ENCODE measurements at regions not wholly inside any gene's neighbourhood (a gene's known extent, or its start where the extent isn't known, plus 50 kb on each side); places are given as distances from the start of the nearest gene placed in this dataset.

- TF ChIP-seq TAF1 (IDR thresholded peaks at IDR 0.05; ENCODE audit: borderline replicate concordance, insufficient read depth, low read length): no peak
These were observed 342.7 kb downstream of the GLUD2 start for GRCh38 chrX:121389976-121390714.

GRCh38 chrX:121405826-121406225 lies 358.4 kb downstream of the GLUD2 start:
- no peak for TF ChIP-seq REST (IDR thresholded peaks at IDR 0.05; ENCODE audit: insufficient read depth in 1 of 2, low read depth in 2 of 2, low read length in 2 of 2)
- no peak for TF ChIP-seq SIN3A (IDR thresholded peaks at IDR 0.05; ENCODE audit: borderline replicate concordance, insufficient read depth, low read length)
- TF ChIP-seq TAF1 (IDR thresholded peaks at IDR 0.05; ENCODE audit: borderline replicate concordance, insufficient read depth, low read length): no peak
- TF ChIP-seq FOXP2 (optimal IDR thresholded peaks at IDR 0.05; ENCODE audit: borderline replicate concordance, extremely low read depth, extremely low read length, insufficient read depth): no peak
- TF ChIP-seq POLR2AphosphoS5 (IDR thresholded peaks at IDR 0.05; ENCODE audit: low read depth, low read length): no peak

GRCh38 chrX:121407627-121408026 lies 360.2 kb downstream of the GLUD2 start:
- TF ChIP-seq REST (IDR thresholded peaks at IDR 0.05; ENCODE audit: insufficient read depth in 1 of 2, low read depth in 2 of 2, low read length in 2 of 2): no peak
- no peak for TF ChIP-seq TAF1 (IDR thresholded peaks at IDR 0.05; ENCODE audit: borderline replicate concordance, insufficient read depth, low read length)
- TF ChIP-seq SIN3A (IDR thresholded peaks at IDR 0.05; ENCODE audit: borderline replicate concordance, insufficient read depth, low read length): no peak
- no peak for TF ChIP-seq POLR2AphosphoS5 (IDR thresholded peaks at IDR 0.05; ENCODE audit: low read depth, low read length)
- TF ChIP-seq FOXP2 (optimal IDR thresholded peaks at IDR 0.05; ENCODE audit: borderline replicate concordance, extremely low read depth, extremely low read length, insufficient read depth): no peak

- TF ChIP-seq SIN3A (IDR thresholded peaks at IDR 0.05; ENCODE audit: borderline replicate concordance, insufficient read depth, low read length) (no peak), TAF1 (IDR thresholded peaks at IDR 0.05; ENCODE audit: borderline replicate concordance, insufficient read depth, low read length) (no peak), REST (IDR thresholded peaks at IDR 0.05; ENCODE audit: insufficient read depth in 1 of 2, low read depth in 2 of 2, low read length in 2 of 2) (no peak)
These were observed 385.9 kb downstream of the GLUD2 start for GRCh38 chrX:121433289-121433688.

GRCh38 chrX:121455890-121456289 lies 408.5 kb downstream of the GLUD2 start:
- TF ChIP-seq POLR2AphosphoS5 (IDR thresholded peaks at IDR 0.05; ENCODE audit: low read depth, low read length): no peak
- no peak for TF ChIP-seq SIN3A (IDR thresholded peaks at IDR 0.05; ENCODE audit: borderline replicate concordance, insufficient read depth, low read length)
- no peak for TF ChIP-seq FOXP2 (optimal IDR thresholded peaks at IDR 0.05; ENCODE audit: borderline replicate concordance, extremely low read depth, extremely low read length, insufficient read depth)
- TF ChIP-seq TAF1 (IDR thresholded peaks at IDR 0.05; ENCODE audit: borderline replicate concordance, insufficient read depth, low read length): no peak
- TF ChIP-seq REST (IDR thresholded peaks at IDR 0.05; ENCODE audit: insufficient read depth in 1 of 2, low read depth in 2 of 2, low read length in 2 of 2): no peak

Measured in PFSK-1 (cell line).